ENCODE measurements at regions not wholly inside any gene's neighbourhood (a gene's known extent, or its start where the extent isn't known, plus 50 kb on each side); places are given as distances from the start of the nearest gene placed in this dataset.

DNA sequence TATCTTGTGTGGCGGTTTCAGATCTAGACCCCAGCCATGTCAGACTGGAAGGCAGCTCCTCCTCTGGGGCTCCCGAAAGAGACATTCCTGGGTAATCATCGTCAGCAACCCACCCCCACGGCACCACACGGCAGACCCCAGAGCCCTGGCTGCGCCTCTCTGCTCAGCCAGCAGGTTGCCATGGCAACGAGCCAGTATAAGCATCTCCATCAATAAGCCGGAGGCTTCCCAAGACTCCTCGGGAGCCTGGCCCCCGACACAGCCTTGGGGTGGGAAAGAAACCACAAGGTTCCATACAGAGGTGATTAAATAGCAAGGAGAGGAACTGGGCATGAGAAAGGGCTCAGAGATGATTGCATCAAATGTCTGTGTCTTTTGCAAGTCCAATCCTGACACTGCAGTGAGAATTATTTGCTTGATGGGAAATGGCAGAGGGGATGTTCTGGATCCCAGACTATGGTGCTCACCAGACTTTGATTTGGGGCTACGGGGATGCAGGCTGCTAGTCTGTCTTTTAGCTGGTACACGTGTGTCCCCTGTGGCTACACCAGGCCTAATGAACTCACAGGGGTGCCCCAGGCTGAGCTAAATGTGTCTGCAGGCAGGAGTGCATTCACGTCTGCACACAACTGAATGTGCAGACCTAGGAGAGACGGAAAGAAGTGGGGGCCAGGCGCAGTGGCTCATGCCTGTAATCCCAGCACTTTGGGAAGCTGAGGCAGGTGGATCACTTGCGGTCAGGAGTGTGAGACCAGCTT is 320.5 kb upstream of the TNRC6C start:
- no peak for DNase-seq

DNA sequence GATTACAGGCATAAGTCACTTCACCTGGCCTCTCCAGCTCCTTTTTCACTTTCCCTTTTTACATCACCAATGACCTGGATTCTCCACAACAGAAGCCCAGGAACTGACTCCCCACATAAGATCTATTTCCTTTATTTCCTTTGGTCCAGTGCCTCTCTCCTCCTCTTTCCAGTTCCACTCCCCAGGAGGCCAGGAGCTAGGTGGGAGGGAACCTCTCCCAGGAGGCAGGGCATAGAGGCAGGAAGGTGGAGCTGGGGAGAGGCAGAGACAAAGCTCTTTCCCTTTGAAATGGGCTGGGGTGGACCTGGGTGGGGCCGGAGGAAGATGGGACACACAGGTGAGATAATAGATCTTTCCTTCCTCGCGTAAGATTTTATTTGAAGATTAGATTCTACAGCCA is 318.3 kb upstream of the TNRC6C start:
- DNase-seq = no peak

DNA sequence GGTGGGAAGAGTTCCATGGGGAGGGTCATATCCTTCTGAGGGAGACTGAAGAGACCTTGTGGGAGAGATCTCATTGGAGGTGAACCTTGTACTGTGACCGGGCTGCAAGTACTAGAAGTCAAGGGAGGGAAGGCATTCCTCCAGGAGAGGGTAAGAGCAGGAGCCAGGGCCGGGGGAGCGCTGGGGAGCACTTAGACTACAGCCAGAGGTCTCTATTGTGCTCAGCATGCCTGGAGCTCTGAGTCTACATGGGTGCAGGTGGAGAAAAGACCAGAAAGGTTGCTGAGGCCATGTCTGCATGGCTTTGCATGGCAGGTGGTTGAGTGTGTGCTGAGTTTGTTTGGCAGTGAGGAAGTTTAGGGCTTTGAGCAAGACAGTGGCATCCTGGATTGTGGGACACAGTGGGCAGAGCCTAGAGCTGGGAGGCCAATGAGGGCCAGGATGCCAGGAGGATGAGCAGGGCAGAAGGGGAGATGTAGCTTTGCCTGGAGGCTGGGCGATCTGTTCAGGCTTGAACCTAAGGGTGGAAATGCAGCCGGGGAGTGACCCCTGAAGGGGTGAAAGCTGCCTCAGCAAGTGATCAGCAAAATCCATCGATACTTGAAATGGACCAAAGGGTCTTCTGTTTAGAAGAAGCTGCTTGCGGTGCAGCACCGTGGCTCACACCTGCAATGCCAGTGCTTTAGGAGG is 317.4 kb upstream of the TNRC6C start:
- DNase-seq = no peak

DNA sequence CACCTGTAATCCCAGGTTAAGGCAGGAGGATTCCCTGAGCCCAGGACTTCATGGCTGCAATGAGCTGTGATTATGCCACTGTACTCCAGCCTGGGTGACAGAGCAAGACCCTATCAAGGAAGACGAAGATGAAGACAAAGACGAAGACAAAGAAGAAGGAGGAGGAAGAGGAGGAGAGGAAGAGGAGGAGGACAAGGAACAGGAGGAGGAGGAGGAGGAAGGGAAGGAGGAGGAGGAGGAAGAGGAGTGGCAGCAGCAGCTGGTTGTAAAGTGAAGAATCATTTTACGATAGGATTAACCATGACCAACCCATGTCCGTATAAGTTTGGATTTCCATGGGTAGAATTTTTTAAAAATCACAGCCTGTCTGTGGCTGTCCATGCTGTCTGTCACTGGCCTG is 316.8 kb upstream of the TNRC6C start:
- DNase-seq = no peak

DNA sequence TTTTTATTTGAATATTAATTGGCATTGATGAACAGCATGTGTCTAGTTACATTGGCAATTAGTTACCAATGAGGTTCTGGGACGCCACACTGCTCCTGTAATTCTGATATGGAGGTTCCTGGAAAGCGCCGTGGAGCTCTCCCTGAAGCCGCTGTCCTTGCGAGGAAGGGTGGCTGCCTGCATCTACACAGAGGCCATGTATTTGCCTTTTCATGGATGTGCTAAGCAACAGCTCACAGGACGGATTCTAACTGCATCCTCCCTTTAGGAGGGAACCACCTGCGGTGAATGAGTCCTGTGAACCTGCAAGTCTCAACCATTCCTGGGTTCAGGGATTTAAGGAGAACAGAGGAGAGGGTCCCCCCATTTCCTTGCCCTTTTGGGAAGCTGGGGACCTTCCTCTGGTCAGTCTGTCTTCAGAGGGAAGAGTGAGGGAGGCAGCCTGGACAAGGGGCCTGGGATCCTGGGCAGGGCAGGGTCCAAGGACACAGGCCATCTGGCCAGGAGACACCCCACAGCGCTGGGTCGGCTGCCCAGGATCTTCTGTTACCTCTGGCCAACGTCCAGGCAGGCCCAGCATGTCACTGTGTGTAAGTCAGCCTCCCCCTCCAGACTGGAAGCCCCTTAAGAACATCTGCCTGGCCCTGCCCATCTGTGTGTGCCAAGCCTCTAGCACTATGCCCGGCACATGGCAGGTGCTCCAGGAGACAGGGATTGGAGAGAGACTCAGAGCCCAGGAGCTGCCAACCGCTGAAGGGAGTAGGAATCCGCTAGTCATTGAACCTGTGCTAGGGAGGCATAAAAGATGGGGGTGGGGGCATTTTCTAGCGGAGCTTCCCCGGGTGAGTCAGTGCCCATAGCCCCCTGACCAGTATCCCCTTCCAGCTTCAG is 314.1 kb upstream of the TNRC6C start:
- DNase-seq = no peak

DNA sequence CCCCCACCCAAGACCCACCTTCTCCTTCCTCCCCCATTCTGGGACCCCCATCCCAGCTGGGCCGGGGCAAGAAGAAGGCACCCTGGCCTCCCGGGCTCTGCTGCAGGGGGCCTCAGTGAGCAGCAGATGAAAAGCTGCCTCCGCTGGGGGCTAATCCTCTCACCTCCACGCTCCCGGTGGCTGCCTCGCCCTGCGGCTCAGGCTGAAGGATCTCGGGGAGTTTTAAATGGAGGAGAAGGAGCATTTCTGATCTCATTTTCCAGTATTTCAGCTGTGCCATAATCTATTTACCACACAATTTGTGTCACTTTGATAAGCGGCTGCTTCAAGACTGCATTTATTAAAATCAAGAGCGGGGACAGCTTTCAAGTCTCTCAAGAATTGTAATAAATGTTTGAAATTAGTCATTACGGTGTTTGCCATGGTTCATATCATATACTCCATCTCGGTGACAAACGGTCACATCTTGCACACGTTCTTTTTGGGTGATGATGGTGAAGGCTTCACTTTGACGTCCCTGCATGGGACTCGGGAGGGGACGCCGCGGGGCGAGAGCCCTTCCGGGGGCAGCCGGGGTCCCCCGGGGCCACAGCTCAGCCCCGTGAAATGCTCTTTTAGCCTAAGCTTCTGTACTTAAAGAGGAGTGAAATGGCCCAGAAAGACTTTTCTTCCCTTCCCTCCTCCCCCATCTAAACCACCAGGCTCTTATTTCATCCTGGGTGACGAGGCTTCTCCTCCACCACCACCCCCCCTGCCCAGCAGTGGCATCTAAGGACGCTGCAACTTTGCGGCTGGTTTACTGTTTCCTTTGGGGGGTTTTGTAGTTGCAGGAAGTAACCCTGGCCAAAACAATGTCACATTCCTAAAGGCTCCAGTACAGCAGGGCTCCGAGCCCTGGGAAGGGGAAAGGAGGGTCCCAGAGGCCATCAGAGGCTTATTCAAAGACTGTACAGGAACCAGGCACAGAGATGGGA is 313.1 kb upstream of the TNRC6C start:
- peak; percentile 57 for DNase-seq

DNA sequence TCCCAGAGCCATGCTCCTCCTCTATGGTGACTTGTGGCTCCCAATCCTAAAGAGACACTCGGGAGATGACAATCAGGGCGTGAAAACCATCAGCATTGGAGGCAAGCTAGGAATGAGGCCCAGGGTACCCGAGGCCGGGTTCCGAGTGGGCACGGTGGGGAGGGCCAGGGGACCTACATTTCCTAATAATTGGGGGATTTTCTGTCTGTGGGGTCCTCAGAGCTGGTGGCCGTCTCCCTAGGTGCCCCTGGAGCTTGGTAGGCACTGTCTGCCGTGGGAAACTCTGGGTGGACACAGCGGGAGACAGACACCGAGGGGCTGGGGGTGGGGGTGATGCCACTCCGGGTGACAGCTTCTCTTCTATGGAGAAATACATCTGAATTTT is 312.5 kb upstream of the TNRC6C start:
- no peak for DNase-seq

DNA sequence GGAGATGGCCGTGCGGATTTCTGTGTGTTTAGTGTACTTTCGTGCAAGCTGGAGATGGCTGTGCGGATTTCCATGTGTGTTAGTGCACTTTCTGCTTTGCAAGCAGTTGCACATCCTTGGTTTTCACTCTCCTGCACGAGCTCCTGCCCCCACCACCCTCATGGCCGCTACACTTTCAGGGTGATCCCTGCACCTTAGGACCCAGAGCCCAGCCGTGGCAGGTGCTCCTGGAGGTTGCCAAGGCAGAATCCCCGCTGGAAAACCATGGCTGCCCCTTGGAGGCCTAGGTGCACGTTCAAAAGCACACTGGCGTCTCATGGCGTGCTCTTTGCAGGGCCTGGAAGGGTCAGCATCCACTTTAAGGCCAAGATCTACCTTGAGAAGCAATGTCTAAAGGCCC is 311.0 kb upstream of the TNRC6C start:
- DNase-seq = no peak

DNA sequence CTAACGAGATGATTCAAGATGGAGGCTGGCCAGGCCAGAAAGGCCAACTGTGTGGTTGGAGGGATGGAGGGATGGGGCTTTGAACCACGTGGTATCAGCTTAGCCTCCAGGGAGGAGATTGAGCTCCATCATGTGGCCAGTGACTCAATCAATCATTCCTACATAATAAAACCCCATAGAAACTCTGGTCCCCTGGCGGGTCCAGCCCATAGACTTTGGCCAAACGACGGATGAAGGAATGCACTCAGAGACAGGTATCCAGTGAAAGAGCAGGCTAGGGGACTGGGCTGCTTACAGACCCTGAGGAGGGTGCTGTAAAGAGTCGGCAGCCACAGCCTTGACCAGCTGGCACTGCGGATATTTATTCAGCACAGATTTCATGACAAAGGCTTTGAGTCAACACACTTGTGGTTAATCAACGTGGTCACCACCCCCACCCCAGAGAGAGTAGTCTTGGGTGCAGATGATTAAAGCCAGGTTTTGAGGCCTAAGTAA is 308.7 kb upstream of the TNRC6C start:
- DNase-seq = no peak

DNA sequence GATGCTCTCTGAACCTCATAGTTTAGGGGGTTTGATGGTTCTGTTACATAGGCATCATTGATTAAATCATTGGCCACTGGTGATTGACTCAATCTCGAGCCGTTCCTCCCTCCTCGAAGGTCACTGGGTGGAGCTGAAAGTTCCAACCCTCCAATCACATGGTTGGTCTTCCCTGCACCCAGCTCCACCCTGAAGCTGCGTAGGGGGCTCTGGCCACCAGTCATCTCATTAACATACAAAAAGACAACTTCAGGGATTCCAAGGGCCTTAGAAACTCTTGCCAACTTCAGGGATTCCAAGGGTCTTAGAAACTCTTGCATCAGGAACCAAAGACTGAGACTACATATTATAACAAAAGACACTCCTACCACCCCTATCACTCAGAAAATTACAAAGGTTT is 306.5 kb upstream of the TNRC6C start:
- no peak for DNase-seq

DNA sequence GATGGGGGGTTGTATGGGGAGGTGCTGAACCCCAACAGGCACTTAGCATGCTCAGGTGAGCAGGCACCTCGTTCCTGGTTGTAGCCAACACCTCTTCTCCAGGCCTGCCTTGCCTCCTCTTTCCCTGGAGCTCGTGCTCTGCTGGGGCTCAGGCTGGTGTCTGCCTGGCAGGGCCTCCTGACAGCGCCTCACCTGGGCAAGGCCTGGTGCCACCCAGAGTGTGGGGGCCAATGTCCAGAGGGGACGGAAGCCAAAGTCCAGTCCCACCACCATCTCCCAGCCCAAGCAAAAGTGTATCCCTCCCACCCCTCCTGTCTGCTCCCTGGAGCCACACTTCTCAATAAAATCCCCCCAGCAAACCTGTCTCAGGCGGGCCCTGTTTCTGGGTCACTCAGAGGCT is 304.2 kb upstream of the TNRC6C start:
- DNase-seq = no peak

DNA sequence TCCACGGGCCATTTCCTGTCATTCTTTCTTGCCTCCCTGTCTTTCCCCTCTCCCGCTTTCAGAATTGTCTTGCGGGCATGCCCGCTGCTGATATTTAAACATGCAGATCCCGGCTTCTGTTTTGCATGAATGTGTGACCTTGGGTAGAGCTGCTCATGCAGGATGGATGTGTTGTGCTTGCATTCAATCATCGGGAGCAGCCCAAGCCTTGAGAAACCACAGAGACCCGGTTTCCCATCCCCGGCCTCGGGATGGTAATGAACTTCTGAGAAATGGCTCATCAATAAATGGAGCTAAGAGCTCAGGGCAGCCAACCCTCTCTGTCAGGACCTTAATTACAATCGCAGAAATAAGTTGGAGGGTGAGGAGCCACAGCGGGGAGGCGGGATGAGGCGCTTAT is 303.7 kb upstream of the TNRC6C start:
- no peak for DNase-seq

DNA sequence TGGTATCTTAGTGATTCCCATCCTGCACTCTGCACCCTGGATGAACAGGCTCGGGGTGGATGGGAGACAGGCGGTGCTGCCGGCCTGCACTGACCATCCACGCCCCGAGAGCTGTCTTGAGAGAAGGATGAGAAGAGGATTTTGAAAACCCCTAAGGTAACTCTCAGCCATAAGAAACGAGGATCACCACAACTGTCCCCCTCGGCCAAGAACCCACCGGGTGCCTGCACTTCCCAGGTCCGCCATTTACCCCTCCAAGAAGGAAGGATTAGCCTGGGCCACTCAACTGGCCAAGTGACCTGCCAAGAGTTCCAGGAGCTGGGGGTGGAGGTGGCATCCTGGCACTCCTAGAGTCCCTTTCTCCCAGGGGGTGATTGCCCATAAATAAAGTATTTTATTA is 302.4 kb upstream of the TNRC6C start:
- no peak for DNase-seq

DNA sequence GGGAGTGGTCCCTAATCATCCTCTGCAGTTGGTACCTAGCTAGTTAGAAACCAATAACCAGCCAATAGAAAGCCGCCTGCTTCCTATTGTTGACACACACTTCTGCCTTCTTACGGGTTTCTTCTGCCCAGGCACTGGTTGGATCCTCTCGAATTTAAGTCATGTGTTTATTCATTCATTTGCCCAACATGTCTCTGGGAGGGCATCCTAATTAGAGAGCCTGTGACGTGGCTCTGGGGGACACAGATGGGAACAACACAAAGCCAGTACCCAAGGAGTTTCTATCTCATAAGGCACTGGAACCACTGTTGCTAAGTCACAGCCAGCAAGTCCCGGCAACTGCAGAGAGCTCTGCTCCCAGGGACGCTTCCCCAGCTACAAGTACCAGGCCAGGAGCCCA is 300.7 kb upstream of the TNRC6C start:
- no peak for DNase-seq

DNA sequence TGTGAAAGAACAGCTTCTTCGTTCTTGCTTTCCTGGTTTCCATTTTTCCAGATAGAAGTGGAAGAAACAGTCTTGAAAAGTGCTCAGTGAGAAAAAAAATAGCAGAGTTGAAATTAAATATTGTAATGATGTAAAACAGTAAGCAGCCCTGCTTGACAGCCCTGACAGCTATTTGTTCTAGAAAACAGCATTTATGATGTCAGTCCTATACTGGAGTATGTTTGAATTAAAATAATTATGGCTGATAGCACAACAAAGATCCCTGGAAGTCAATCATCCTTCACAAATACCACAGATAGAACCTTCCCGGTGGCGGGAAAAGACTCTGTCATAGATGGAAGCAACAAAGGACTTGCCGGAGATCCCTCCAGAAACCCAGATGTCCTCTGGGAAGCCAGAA is 298.0 kb upstream of the TNRC6C start:
- no peak for DNase-seq

DNA sequence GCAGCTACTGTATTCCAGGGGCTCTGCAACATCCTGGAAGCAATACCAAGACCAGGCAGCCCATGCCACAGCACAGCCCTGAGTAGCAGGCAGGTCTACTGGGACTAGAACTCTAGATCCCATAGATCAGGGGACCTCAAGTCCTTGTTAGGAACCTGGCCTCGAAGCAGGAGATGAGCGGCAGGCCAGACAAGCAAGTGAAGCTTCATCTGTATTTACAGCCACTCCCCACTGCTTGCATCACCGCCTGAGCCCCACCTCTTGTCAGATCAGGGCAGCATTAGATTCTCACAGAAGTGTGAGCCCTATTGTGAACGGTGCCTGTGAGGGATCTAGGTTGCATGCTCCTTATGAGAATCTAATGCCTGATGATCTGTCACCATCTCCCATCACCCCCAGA is 295.7 kb upstream of the TNRC6C start:
- no peak for DNase-seq

DNA sequence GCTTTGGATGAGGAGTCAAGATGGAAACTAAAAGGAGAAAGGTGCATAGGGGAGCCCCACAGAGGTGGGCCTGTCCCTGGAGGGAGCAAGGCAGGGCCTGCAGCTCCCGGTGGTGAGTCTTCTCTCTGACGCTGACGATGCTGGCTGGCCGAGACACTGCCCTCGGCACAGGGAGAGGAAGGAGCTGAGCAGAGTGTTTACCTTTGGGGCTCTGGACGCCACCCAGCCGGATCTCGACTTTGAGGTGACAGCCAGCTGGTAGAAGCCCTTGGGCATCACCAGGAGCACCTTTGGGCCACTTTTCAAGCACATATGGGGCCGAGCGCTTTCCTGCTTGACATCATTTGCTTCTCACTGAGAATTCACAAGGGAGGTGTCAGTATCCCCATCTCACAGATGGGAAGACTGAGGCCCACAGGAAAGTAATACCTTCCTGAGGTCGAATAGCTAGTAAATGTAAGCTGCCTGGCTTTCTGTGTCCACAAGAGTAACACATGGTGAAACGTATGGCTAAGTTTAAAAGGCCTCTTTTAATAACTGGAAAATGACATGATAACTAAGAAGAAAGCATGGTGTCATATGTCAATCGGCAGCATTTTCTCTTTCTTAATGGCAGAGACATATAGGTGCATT is 294.3 kb upstream of the TNRC6C start:
- no peak for DNase-seq

DNA sequence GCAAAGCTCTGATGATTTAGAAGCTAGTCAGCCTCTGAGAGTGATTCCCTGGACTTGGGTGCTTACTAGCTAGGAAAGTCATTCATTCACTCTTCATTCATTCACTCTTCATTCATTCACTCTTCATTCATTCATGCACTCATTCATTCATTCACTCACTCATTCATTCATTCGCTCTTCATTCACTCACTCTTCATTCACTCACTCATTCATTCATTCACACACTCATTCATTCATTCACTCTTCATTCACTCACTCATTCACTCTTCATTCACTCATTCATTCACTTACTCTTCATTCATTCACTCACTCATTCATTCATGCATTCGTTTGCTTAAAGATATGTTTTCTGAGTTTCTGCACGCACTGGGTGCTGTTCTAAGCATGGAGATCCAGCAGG is 292.7 kb upstream of the TNRC6C start:
- DNase-seq = no peak

DNA sequence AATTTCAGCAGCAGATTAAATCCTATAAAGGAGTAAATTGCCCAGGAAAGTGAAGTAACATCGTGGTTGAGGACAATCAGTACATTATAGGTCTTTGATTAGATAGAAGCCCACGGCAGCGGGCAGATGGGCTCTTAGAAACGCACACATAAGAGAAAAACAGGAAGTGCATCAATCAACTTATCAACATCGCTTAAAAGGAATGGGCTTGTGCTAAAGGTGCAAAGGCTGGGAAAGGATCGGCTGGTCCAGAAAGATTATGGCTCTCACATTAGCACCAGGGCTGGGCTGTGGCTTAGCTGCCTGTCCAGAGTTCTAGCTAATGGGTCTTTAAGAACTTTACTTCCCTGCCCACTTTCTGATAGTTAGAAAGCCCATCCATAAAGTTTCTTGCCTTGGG is 292.0 kb upstream of the TNRC6C start:
- no peak for DNase-seq

DNA sequence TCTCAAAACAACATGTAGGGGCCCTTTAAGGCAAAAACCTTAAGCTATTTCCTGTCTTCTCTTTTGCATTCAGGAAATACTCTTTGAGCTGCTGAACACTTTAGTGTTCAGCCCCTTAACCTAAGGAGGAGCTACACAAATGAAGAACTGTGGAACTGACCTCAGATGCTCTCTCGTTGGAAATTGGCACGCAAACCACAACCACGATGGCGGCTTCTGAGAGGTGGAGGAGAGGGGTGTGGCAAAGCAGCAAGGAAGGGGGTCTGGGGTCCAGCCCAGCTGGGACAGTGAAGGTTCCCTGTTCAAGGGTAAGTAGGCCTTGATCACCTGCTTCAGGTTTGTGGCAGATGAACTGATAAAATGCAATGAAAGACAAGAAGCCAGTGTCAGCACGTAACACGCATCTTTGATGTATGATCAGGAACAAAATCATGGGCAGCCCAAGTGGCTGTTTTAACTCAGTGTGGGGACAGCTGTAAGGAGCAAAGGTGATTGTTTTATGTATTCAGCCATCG is 291.6 kb upstream of the TNRC6C start:
- peak; percentile 70 for DNase-seq

DNA sequence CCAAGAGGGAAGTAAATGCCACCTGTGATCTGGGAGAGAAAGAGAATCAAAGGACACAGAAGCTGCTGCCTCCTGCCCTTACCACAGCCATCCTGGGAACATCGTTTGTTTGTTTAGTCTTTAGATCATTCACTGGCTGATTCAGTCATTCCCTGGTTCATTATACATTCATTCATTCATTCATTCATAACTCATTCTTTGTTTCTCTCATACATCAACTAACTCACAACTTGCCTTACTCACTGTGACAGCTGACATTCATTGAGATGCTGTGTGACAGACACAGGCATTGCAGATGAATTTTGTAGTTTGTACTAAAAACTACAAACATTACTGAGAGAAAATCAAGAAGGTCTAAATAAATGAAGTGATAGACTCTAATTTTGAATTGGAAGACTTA is 291.0 kb upstream of the TNRC6C start:
- no peak for DNase-seq

DNA sequence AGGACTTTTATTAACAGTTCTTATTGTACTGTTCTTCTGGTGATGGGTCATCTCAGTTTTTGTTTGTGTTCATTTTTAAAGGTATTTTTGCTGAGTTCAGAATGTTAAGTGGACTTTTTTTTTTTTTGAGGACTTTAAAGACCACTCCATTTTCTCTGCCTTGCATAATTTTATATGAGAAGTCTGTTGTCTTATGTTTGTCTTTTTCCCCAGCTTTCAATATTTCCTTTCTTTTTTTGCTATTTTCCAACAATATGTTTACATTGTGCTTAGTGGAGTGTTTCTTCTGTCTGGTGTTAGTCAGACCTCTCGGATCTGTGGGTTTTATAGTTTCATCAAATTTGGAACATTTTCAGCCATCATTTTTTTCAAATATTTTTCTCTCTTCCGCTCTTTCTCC is 290.0 kb upstream of the TNRC6C start:
- DNase-seq = no peak
